HG03457 (cell line): ENCODE measurements at regions not wholly inside any gene's neighbourhood (a gene's known extent, or its start where the extent isn't known, plus 50 kb on each side); places are given as distances from the start of the nearest gene placed in this dataset.

Experiments
- ATAC-seq: cut with Tn5 transposase; IDR thresholded peaks from one replicate; pipeline ENCODE4 v1.9.1; 2021; ENCODE audit warnings: moderate number of reproducible peaks; ENCODE audit not compliant: unreplicated experiment

- ATAC-seq: no peak
These were observed 201.6 kb upstream of the C1QTNF7 start for GRCh38 chr4:15226203-15226602.

GRCh38 chr4:15231265-15232091 lies 196.4 kb upstream of the C1QTNF7 start:
- peak; percentile 80 for ATAC-seq

GRCh38 chr4:15232366-15233263 lies 195.2 kb upstream of the C1QTNF7 start:
- no peak for ATAC-seq

GRCh38 chr4:15233264-15233597 lies 194.6 kb upstream of the C1QTNF7 start:
- ATAC-seq: no peak

- ATAC-seq: no peak
These were observed 194.2 kb upstream of the C1QTNF7 start for GRCh38 chr4:15233626-15234025.

GRCh38 chr4:15234116-15234855 lies 193.5 kb upstream of the C1QTNF7 start:
- no peak for ATAC-seq

- ATAC-seq: no peak
These were observed 193.0 kb upstream of the C1QTNF7 start for GRCh38 chr4:15234856-15235126.

- no peak for ATAC-seq
These were observed 192.7 kb upstream of the C1QTNF7 start for GRCh38 chr4:15235135-15235534.

GRCh38 chr4:15237648-15238230 lies 190.1 kb upstream of the C1QTNF7 start:
- no peak for ATAC-seq

GRCh38 chr4:15238720-15239119 lies 189.1 kb upstream of the C1QTNF7 start:
- no peak for ATAC-seq

GRCh38 chr4:15239866-15240265 lies 188.0 kb upstream of the C1QTNF7 start:
- no peak for ATAC-seq

- no peak for ATAC-seq
These were observed 187.1 kb upstream of the C1QTNF7 start for GRCh38 chr4:15240764-15241163.

GRCh38 chr4:15242021-15242420 lies 185.8 kb upstream of the C1QTNF7 start:
- ATAC-seq: no peak

GRCh38 chr4:15244354-15244753 lies 183.5 kb upstream of the C1QTNF7 start:
- ATAC-seq: no peak

GRCh38 chr4:15245006-15245530 lies 182.8 kb upstream of the C1QTNF7 start:
- ATAC-seq: no peak

- no peak for ATAC-seq
These were observed 177.8 kb upstream of the C1QTNF7 start for GRCh38 chr4:15250021-15250441.

- ATAC-seq: peak; percentile 82
These were observed 174.5 kb upstream of the C1QTNF7 start for GRCh38 chr4:15253349-15253748.

GRCh38 chr4:15254236-15254880 lies 173.5 kb upstream of the C1QTNF7 start:
- no peak for ATAC-seq

- ATAC-seq: no peak
These were observed 172.3 kb upstream of the C1QTNF7 start for GRCh38 chr4:15255537-15255936.

GRCh38 chr4:15260758-15261157 lies 167.1 kb upstream of the C1QTNF7 start:
- no peak for ATAC-seq
